GM21717 (cell line): ENCODE measurements at regions not wholly inside any gene's neighbourhood (a gene's known extent, or its start where the extent isn't known, plus 50 kb on each side); places are given as distances from the start of the nearest gene placed in this dataset.

Experiments used
- ATAC-seq: cut with Tn5 transposase; IDR thresholded peaks from one replicate; pipeline ENCODE4 v1.9.1; 2021; ENCODE audit warnings: mild to moderate bottlenecking, moderate library complexity; ENCODE audit not compliant: unreplicated experiment

DNA sequence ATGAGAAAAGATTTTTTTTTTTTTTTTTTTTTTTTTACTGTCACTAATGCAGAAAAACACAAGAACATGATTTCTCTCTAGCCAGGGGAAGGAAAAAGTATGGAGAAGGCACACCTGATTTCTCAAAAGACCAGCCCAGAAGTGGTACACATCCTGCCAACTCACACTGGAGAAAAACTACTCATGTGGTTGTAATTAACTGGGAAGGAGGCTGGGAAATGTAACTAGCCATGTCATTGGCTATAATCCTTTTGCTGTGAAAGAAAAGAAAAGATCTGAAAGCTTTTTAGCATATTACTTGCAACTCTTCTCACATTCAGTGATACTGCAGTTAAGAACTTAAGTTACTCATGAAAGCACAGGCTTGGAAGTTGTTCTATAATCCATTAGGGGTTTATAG, 195.9 kb upstream of the PMFBP1 start:
- no peak for ATAC-seq

DNA sequence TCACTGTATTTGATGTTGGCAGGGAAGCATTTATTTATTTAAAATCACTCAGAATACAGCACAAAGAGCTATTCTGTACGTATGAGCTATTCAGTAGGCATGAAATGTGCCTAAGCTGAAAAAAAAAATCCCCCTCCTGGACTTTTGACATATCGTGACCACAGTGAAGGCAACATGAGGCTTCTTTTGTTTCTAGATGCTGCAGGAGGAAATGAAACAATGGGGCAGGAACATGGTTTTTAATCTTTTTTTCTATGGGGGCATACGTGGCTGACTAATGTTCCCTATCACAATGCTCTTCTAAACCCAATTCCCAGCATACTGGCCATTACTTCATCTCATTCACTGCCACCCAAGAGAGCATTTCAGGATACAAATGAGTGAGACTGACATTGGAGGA, 191.0 kb upstream of the PMFBP1 start:
- no peak for ATAC-seq

DNA sequence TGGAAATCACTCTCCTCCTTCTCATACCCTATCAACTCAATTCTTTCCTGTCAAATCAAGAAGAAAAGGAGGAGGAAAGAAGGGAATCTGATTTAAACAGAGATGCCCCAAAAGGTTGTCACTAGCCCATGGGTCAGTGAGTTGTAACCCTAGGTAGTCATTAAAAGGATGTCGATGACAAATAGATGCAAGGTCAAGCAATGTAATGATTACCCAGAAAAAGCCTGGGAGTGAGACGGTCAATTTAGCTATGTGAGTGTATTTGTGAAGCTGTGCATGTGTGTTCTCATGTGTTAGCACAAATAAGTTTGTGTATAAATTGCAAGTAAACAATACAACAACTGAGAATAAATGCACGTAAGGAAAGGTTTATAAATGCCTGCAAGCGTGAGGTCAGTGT, 190.5 kb upstream of the PMFBP1 start:
- ATAC-seq, result no peak

DNA sequence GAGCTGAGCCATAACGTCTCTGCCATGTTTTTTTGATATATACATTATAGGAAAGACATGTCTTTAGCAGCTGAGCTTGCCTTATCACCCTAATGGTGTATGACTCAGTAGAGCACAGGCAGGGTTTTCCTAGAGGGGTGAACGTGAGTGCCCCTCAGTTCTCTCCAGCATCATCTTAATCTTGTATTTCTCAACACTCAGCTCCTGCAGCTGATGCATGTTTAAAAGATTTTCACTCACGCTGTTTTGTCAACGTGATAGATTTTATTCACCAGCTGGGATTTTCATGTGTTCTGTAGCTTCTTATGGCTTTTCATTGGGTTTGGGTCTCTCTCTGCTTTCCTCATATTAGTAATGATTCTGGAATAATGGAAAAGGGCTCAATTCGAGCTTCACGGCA, 186.0 kb upstream of the PMFBP1 start:
- ATAC-seq, result no peak

DNA sequence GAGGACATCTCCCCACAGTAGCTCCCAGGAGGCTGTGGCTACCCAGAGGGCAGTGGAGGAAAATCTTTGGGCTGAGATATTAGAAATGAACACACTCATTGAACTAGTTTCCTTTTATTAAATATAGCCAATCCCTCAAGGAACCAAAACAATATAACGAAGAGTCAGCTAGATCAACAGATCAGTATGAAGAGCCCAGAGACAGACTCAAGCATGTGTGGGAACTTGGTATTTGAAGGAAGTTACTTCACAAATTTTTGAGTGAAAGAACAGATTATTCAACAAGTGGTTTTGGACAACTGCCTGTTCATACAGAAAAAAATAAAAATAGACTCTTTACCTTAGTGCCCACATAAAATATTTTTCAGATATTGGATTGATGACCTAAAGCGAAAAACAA, 183.6 kb upstream of the PMFBP1 start:
- no peak for ATAC-seq

DNA sequence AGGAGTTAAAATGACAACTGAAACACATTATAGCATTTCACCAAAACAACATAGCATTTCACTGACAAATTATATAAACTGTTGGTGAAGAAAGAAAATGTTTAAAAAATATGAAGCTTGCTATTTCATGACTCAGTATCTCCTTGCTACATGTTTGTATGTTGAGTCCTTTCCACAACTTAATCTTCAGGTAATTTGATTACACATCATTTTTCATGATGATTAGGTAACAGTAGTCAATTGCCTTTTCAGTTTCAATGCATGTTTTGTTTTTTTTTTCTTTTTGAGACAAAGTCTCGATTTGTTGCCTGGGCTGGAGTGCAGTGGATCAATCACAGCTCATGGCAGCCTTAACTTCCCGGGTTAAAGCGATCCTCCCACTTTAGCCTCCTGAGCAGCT, 177.8 kb upstream of the PMFBP1 start:
- ATAC-seq, result no peak

DNA sequence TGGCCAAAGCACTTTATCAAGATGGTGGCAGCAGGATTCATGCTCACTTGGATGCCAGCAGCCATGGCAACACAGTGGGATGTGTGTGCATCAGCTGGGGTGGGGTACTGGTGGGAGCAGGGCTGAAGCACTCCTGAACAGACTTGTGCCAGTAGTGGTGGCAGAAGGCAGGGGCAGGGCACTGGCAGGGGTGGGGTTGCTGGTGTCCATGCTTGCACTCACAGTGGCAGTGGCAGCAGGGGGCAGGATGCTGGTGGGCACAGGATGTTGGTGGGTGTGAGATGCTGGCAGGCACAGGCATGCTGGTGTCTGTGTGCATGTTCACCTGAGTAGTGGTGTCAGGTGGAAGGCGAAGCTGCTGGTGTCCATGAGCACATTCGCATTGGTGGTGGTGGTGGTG, 161.0 kb upstream of the PMFBP1 start:
- no peak for ATAC-seq

DNA sequence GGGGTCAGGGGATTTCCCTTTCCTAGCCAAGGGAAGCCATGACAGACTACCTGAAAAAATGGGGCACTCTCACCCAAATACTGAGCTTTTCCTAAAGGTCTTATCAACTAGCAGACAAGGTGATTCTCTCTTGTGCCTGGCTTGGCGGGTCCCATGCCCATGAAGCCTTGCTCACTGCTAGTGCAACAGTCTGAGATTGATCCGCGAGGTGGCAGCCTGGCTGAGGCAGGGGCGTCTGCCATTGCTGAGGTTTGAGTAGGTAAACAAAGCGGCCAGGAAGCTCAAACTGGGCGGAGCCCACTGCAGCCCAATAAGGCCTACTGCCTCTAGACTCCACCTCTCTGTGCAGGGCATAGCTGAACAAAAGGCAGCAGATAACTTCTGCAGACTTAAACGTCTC, 152.6 kb upstream of the PMFBP1 start:
- no peak for ATAC-seq

DNA sequence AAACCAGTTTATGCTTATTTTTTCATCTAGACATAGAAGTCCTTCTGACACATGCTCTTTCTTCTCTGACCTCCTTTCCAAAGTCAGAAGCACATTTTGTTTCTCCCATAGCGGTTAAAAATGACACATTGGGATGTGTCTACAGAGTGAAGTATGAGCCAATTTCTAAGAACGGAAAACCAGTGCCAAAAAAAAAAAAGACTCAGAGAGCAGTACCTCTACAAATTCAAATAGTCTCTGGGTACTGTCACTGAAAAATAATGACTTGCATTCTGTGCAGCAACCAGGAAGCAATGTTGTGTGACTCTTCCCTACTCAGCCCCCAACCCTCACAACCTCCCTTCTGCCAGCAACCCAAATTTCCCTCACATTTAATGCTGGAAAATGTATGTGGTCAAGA, 145.5 kb upstream of the PMFBP1 start:
- no peak for ATAC-seq

DNA sequence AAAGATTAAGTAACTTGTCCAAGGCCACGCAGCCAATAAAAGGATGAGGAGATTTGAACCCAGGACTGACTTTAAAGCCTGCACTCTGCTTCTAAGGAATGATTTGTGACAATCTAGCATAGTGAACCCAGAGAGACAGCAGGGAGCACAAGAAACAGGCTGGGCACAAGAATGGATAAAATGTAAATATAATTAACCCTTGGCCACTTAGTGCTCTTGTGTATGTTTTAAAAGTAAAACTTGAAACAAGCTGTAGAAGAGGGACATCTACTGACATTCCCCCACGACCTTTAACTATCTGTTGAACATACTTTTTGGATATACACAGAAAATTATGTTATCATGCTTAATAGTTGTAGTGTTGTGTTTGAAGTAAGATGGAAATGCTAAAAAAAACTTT, 141.9 kb upstream of the PMFBP1 start:
- no peak for ATAC-seq

DNA sequence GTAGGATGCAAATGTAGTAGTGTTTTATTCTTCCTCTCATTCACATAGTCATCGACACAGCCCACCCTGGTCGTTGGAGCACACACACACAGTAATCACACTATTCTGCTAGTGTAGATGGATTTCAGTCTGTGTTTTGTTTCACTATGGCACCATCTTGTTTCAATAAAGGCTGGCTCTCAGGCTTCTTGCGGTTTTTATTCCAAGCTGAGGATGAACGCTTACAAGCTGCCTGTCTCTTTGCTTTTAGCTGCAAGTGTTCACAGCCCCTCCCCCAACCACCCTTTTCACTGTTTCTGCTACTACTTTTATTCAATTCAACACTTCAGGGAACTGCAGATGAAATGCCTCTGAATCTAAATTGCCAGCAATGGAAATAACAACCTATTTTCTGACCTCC, 140.9 kb upstream of the PMFBP1 start:
- ATAC-seq, result no peak

DNA sequence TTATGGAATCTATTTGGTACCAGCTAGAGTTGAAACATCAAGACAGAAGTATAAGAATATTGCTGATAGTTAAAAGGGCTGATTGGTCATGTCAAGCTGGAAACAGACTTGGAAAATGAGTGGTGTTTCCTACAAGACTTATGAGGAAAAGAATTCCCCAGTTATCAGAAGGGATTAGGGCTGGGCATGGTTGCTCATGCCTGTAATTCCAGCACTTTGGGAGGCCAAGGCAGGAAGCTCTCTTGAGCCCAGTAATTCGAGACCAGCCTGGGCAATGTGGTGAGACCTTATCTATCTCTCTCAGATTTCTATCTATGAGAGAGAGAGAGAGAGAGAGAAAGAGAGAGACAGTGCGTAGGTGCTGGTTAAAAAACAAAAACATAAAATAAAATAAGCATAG, 139.5 kb upstream of the PMFBP1 start:
- no peak for ATAC-seq

DNA sequence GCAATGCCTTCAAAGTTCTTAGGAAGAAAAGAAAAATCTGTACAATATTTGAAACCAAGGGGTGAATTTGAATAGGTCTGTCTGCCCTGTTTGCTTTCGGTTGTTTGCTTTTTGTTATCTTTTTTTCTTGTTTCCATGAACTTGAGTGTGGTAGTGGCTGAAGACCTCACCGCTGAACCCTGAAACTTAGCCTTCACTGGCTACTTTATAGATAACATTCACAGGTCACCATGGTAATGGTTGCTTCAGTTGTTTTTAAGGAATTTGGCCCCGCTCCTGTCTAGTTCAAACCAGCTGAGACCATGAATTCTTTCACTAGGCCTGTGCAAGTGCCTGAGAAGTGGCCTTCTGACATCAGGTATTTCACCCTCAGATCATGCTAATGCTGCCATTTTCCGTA, 137.0 kb upstream of the PMFBP1 start:
- ATAC-seq, result no peak

DNA sequence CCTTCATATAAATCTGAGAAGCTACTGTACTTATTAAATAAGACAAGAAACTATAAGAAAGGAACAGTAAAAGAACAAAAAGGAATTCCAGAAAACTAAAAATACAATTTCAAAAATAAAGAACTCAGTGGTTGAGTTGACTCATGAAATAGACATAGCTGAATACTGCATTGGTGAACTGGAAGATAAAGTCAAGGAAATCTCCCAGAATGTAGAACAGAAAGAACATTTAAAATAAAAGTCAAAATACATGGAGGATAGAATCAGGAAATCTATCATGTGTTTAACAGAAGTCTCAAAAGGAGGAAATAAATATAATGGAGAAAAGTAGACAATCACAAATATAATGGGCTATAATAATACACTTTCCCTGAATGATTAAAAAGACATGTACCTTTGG, 136.4 kb upstream of the PMFBP1 start:
- no peak for ATAC-seq

DNA sequence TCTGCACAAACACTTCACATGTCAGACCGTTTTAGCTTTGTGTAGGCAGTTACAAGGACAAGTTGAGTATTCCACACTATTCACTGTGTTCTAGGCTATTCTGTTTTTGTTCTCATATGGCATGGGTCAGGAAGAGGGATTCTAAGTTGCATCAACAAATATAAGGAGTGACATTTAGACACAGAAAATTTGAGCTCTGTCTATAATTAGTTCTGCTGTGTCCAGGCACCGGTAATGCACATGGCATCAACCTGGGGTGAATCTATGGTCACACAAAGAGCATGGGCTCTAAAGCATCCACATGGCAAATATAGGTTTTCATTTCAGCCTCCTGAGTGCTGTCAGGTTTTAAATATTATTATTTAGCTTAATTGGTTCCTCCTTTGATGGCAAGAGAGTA, 130.4 kb upstream of the PMFBP1 start:
- no peak for ATAC-seq

DNA sequence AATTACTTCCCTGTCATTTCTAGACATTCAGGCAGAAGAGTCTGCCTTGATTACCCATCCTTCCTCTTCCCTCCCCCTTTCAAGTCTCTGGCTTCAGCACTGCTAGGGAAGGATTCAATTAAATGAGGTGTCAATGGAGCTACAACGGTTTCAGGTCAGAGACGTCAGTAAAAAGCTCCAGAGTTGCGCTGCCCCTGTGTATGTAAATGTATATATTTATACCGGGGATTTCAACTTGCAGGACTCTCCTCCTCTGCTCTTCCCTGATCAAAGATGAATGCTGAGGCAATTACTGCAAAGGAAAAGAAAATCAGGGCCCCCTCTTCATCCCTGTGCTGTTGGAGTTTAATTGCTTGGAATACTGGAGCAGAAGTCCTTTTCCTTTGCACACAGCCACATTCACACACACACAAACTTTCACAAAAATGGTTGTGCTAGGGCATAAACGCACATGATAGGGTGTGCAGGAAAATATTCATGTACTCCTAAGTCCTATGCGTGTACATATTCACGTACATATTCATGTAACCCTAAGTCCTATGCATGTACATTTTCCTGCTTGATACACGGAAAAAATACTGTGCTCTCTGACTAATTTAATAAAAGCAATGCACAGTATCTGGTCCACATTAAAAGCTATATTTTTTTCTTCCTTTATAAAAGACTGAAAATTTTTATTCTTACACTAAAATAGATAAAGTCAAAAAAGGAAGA, 129.7 kb upstream of the PMFBP1 start:
- ATAC-seq, result no peak

DNA sequence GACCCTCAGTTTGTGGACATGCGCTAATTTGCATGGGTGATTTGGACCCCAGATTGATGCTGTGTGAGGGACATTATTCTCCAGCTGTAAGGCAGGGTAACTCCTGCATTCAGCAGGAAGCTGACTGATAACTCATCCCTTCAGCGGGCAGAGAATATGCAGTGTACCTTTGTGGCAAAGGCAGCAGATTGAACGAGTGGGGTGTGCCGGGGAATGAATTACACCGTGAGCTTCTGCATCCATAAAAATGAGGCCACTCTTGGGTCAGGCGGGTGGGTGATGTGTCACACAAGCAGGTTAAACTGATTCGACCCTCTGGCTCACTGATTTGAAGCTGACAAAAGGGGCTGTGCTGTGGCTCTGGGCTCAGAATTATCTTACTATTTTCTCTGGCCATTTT, 128.9 kb upstream of the PMFBP1 start:
- ATAC-seq, result no peak

DNA sequence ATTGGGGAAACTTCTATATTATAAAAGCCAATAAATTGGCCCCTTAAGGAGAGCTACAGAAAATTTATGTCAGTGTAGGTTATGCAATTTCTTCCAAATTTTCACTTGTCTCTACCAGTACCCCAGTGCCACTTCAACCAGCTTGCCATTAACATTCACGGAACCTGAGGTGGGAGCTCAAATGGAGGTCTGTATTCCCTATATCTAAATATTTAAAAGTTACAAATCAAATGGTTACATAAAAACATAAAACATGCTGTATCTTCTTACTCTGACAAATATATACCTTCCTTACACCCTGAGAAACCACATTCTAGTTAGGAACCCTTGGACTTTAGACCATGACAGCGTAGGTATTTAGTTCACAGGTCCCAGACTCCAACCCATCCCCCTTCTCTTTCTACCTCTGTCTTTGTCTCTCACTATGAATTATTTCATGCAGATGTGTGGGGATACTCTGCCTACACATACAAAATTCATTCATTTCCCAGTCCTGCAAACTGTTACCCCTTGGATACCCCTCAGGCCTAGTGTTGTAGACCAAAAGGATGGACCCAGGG, 127.8 kb upstream of the PMFBP1 start:
- ATAC-seq, result no peak

DNA sequence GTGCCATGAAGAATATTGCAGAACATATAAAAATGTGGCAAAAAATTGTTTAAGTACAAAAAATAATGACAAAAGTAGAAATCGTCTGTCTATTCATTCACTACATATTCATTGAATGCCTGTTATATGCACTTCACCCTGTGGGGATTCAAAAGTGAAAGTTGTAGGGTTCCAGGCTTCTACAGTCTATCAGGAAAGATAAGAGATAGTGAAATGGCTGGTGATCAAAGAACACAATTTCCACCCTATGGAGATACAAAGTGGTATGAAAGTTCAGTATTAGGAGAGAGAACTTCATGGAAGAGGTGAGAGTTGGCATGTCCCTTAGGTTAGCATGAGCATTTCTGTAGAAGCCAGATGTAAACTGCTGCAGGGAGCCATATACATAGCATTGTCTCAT, 127.0 kb upstream of the PMFBP1 start:
- ATAC-seq, result no peak

DNA sequence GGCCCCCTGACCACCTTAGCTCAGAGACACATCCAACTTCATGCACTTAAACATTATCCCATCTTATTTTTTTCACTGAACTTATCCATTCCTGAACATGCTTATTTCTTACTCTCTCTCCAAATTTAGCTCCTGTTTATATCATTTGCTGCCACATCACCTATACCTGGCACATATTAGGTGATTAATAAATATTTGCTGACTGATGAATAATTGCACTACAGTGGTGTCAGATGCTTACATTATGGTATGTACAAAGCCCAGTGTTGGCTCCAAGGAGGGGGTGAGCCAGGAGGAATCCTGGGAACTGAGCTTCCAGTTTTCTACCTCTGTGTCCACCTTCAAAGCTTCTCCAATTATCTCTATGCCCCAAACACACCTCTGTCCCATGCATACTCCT, 124.0 kb upstream of the PMFBP1 start:
- no peak for ATAC-seq

DNA sequence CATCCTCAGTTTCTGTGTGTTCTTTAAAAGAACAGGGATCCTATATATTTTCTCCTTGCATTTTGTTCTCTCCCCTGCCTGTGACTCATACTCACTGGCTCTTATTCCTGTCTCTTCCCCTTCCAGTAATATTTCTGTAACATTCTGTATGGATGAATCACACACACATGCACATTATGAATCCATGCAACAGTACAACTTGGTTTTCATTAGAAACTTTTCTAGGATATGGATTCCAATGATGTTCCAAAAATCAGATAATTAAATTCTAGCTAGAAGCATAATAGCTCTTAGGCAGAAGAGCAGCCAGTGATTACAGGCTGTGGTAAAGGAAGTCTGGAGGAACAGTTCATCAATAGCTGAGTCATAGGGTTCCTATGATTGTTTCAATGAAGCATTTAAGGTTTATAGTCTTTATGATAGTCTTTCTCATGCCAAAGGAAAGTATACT, 119.6 kb upstream of the PMFBP1 start:
- ATAC-seq, result no peak

DNA sequence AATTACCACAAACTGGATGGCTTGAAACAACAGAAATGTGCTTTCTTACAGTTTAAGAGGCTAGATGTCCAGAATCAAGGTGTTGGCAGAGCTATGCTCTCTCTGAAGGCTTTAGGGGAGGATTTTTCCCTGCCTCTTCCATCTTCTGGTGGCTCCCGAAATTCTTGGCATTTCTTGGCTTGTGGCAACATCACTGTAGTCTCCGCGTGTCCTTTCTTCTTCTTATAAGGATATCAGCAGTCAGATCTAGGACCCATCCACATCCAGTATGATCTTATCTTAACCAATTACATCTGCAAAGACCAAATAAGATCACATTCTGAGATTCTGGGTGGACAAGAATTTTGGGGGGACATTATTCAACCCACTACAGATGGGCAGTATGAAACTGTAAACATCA, 119.2 kb upstream of the PMFBP1 start:
- no peak for ATAC-seq

DNA sequence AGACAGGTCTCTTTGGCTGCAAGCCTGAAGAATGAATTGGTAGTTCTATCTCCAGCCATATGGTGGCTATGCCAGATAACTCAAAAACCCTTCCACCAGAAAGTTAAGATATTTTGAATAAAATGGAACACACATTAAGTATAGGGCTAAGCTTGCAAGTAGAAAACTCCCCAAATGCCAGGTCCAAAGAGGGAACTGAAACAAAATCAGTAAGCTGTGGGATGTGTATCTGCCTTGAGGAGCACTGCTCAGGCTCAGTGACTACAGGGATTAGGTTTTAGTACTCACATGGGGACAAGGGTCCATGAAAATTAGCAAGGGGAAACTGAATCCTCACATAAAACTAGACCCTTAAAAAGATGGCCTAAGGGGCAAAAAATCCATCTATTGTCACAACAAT, 115.7 kb upstream of the PMFBP1 start:
- no peak for ATAC-seq
